ENCODE measurements at regions not wholly inside any gene's neighbourhood (a gene's known extent, or its start where the extent isn't known, plus 50 kb on each side); places are given as distances from the start of the nearest gene placed in this dataset.
"Not testable (repeated sequence)": the region's sequence is repeated elsewhere in the genome, so short reads cannot be mapped to it uniquely, and the experiment has no call there.

DNA sequence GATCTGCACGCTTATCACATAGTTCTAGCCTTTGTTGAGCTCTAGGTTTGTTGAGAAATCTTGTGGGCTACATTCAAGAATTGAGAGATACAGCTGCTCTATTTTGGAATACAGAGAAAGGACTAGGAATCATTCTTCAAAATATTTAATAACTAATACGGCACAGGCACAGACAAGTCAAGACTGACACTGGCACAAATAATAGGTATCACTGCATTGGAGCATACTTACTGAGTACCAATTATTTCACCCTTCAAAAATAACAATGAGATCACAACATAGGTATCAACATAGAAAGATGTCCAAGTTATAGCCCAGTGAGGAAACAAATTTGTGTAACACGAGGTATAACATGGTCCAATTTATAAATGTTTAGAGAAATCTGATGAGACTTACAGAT, 133.7 kb upstream of the TSC22D2 start:
- TF ChIP-seq, protein P1, sequence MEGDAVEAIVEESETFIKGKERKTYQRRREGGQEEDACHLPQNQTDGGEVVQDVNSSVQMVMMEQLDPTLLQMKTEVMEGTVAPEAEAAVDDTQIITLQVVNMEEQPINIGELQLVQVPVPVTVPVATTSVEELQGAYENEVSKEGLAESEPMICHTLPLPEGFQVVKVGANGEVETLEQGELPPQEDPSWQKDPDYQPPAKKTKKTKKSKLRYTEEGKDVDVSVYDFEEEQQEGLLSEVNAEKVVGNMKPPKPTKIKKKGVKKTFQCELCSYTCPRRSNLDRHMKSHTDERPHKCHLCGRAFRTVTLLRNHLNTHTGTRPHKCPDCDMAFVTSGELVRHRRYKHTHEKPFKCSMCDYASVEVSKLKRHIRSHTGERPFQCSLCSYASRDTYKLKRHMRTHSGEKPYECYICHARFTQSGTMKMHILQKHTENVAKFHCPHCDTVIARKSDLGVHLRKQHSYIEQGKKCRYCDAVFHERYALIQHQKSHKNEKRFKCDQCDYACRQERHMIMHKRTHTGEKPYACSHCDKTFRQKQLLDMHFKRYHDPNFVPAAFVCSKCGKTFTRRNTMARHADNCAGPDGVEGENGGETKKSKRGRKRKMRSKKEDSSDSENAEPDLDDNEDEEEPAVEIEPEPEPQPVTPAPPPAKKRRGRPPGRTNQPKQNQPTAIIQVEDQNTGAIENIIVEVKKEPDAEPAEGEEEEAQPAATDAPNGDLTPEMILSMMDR (IDR thresholded peaks at IDR 0.05), result no peak
- ATAC-seq (ENCODE audit: low FRiP score) (no peak), DNase-seq (ENCODE audit: low spot score) (no peak)

- TF ChIP-seq, protein P1 (IDR thresholded peaks at IDR 0.05), result no peak
These were observed 134.7 kb upstream of the TSC22D2 start for GRCh38 chr3:150273396-150273795.

DNA sequence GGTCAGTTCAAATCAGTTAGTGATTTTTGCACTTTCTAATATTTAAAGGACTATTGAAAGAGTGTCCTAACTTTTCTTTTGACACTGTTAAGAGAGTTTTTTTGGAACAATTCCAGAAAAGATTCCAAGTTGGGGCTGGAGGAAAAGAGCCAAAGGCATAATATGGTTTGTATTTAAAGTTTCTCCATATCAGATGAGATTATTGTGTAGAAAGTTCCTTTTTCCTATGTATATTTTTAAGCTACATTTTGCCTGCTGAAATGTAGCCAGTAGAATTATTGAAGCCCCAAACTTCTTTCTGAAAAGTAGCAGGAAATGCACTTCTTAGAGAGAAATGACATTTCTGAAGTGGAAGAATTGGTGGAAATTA, 136.5 kb upstream of the TSC22D2 start:
- no peak for ATAC-seq (ENCODE audit: low FRiP score)
- TF ChIP-seq, protein P1 (IDR thresholded peaks at IDR 0.05), result no peak
- no peak for DNase-seq (ENCODE audit: low spot score)

More at GRCh38 chr3:150273396-150273795, 134.7 kb upstream of the TSC22D2 start:
- DNase-seq (ENCODE audit: low spot score) (no peak), ATAC-seq (ENCODE audit: low FRiP score) (no peak)

DNA sequence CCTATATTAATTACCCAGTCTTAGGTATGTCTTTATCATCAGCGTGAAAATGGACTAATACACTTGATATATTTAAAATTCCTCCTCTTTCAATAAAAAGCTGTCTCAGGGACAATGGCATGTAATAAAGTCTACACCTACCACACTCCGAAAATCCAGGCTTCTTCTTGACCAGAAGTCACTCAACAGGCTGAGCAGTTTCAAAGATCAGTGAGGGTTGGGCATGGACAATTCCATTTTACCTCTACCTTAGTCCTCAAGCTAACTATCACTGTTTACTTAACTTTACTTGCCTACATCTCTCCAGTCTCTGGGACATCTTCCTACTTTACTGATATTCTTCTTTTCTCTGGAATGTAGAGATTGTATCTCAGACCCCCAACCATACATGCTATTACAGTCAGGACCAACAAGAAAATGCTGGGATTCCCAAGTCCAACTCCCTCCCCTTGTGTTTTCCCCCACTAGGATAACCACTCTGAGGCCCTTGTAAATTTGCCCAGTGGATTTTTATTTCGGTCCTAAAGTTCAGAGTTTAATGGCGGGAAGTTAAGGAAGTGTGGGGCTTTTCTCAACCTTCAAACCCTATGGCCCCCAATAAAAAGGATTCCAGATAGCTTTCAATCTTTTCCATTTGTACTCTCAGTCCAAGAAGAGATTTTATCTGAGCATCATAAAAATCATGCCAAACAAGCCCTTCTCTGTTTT, 137.1 kb upstream of the TSC22D2 start:
- ATAC-seq (ENCODE audit: low FRiP score) (no peak), DNase-seq (ENCODE audit: low spot score) (no peak)
- TF ChIP-seq, protein P1 (IDR thresholded peaks at IDR 0.05), result no peak

DNA sequence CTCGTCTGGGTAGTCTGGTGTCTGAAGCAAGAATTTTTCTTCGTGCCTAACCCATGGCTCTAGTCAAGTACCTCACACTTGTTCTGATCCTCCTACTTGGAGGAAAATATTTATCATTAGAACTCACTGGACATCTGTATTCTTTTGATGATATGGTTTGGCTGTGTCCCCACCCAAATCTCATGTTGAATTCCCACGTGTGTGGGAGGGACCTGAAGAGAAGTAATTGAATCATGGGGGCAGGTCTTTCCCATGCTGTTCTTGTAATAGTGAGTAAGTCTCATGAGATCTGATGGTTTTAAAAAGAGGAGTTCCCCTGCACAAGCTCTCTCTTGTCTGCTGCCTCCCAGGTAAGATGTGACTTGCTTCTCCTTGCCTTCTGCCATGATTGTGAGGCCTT, 137.7 kb upstream of the TSC22D2 start:
- not testable (repeated sequence) for DNase-seq (ENCODE audit: low spot score); ATAC-seq (ENCODE audit: low FRiP score)

GRCh38 chr3:150269526-150269925, 138.6 kb upstream of the TSC22D2 start:
- ATAC-seq (ENCODE audit: low FRiP score), result no peak
- no peak for DNase-seq (ENCODE audit: low spot score)
- TF ChIP-seq, protein P1 (IDR thresholded peaks at IDR 0.05), result no peak

- ATAC-seq (ENCODE audit: low FRiP score) (no peak), DNase-seq (ENCODE audit: low spot score) (no peak)
- TF ChIP-seq, protein P1 (IDR thresholded peaks at IDR 0.05), result no peak
These were observed 139.4 kb upstream of the TSC22D2 start for GRCh38 chr3:150268426-150269391.

Data from omental fat pad (tissue), 3 donors.